Right lobe of liver (tissue), 4 donors: ENCODE measurements at regions not wholly inside any gene's neighbourhood (a gene's known extent, or its start where the extent isn't known, plus 50 kb on each side); places are given as distances from the start of the nearest gene placed in this dataset.

Experiments used
- CTCF ChIP-seq, 4 donors: fragments of 200-600 bp in 3 of 4; fragments of 450-650 bp in 1 of 4; IDR thresholded peaks; one replicate each; pipeline versions ENCODE4 v1.5.1 to v1.8.0; 2016 to 2022; ENCODE audit warnings: antibody characterized with exemption in 4 of 4, mild to moderate bottlenecking in 2 of 4
- POLR2A ChIP-seq: fragments of 450-650 bp; IDR thresholded peaks from one replicate; pipeline ENCODE4 v1.6.1; 2017; ENCODE audit warnings: antibody characterized with exemption, mild to moderate bottlenecking
- donor health status: DM: no; HTN: no; CAD: no.
- donor health status: DM: no; HTN: no; CAD: no.
- donor health status: DM: no; HTN: yes; CAD: no.

- TF ChIP-seq CTCF (IDR thresholded peaks at IDR 0.05) (no peak), POLR2A (no peak)
These were observed 244.7 kb upstream of the POU3F1 start for GRCh38 chr1:38291336-38291735.
